Transverse colon (tissue), 4 donors: ENCODE measurements at regions not wholly inside any gene's neighbourhood (a gene's known extent, or its start where the extent isn't known, plus 50 kb on each side); places are given as distances from the start of the nearest gene placed in this dataset.

Experiments used
- DNase-seq: peaks from one replicate; pipeline ENCODE4 v3.0.0-alpha.2; 2019
- H3K27ac ChIP-seq, 4 donors: fragments of 200-600 bp; sonication (generic); 2 replicates each; pipeline ENCODE4 v1.5.1; 2016 to 2018; ENCODE audit warnings: inconsistent platforms in 4 of 4
- H3K27me3 ChIP-seq: fragments of 200-600 bp; sonication (generic); 2 replicates; pipeline ENCODE4 v1.5.1; 2017; ENCODE audit warnings: inconsistent platforms
- H3K36me3 ChIP-seq, 4 donors: fragments of 200-600 bp; sonication (generic); 2 replicates each; pipeline ENCODE4 v1.5.1; 2017 to 2019; ENCODE audit warnings: inconsistent platforms in 4 of 4
- H3K4me1 ChIP-seq, 4 donors: fragments of 200-600 bp; sonication (generic); 2 replicates each; pipeline ENCODE4 v1.5.1; 2017 to 2020; ENCODE audit warnings: inconsistent platforms in 4 of 4
- H3K4me3 ChIP-seq, 4 donors: fragments of 200-600 bp; sonication (generic); 1 replicate in 1 of 4; 2 replicates in 3 of 4; pipeline versions ENCODE4 v1.5.1 to v1.6.1; 2017 to 2019; ENCODE audit warnings: inconsistent platforms in 4 of 4
- H3K9me3 ChIP-seq, 2 donors: fragments of 200-600 bp; sonication (generic); 2 replicates each; pipeline ENCODE4 v1.5.1; 2017 to 2019; ENCODE audit warnings: inconsistent platforms in 2 of 2
- EP300 ChIP-seq: sonication (generic); formaldehyde crosslinking; IDR thresholded peaks from one replicate; pipeline ENCODE4 v1.6.1; 2017; ENCODE audit warnings: antibody characterized with exemption, low read depth
- POLR2A ChIP-seq: fragments of 450-650 bp; IDR thresholded peaks from one replicate; pipeline ENCODE4 v1.6.1; 2016; ENCODE audit warnings: antibody characterized with exemption, mild to moderate bottlenecking, moderate library complexity
- POLR2AphosphoS5 ChIP-seq, 3 donors: sonication (generic); formaldehyde crosslinking; IDR thresholded peaks; one replicate each; pipeline ENCODE4 v1.6.1; 2016; ENCODE audit warnings: antibody characterized with exemption in 3 of 3
- WGBS, 2 donors: methylation state at CpG; one replicate each; pipeline ENCODE4 v1.1.5; 2018; ENCODE audit warnings: low coverage in 1 of 2; 5-methylcytosine and 5-hydroxymethylcytosine counted together
- in situ Hi-C, 4 donors: fragments of 200-750 bp; cut with MboI; loops; one replicate each; pipeline versions ENCODE4 v1.15.0 to v1.15.1; 2017; ENCODE audit warnings: low sequenced_read_pairs in 3 of 4, low pct_ligation_motif_present in 1 of 4, low pct_unique_long_range_greater_than_20kb in 1 of 4
- intact Hi-C: fragments of 100-400 bp; cut with DNase I; formaldehyde crosslinking; loops from one replicate; pipeline ENCODE4 v1.15.1; 2023; ENCODE audit warnings: low total_unique reads
- TF ChIP-seq, protein P1 (sequence below), 5 experiments: fragments of 200-600 bp in 3 of 5; fragments of 450-650 bp in 2 of 5; sonication (generic) in 3 of 5; IDR thresholded peaks; 1 replicate in 2 of 5; 2 replicates in 3 of 5; pipeline ENCODE4 v1.5.1; 2016 to 2017; ENCODE audit warnings: antibody characterized with exemption in 5 of 5, inconsistent platforms in 3 of 5, mild to moderate bottlenecking in 2 of 5, moderate library complexity in 1 of 5

DNA sequence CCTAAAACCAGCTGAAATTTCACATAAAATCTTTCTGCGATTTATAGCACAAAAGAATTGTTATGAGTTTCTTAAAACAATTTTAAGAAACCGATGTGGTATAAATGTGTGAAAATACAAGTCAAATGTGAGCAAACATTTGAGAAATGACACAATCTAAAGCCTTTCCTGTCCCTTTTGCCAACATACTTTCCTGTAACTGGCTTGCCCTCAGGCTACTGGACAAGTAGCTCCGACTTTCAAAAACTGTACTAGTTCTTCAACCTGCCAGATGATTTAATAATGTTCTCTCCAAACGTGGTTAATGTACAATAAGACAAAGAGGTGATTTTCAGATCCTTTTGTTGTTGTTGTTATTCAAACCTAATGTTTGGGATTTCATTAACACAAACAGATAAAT, 105.9 kb upstream of the ARHGEF26 start:
- no peak overlapping the region for H3K27ac ChIP-seq
- intact Hi-C loops (no loop called here), in situ Hi-C loops (no loop called here)
- TF ChIP-seq POLR2A (no peak), EP300 (no peak), POLR2AphosphoS5 (IDR thresholded peaks at IDR 0.05) (no peak)
- TF ChIP-seq, protein P1, sequence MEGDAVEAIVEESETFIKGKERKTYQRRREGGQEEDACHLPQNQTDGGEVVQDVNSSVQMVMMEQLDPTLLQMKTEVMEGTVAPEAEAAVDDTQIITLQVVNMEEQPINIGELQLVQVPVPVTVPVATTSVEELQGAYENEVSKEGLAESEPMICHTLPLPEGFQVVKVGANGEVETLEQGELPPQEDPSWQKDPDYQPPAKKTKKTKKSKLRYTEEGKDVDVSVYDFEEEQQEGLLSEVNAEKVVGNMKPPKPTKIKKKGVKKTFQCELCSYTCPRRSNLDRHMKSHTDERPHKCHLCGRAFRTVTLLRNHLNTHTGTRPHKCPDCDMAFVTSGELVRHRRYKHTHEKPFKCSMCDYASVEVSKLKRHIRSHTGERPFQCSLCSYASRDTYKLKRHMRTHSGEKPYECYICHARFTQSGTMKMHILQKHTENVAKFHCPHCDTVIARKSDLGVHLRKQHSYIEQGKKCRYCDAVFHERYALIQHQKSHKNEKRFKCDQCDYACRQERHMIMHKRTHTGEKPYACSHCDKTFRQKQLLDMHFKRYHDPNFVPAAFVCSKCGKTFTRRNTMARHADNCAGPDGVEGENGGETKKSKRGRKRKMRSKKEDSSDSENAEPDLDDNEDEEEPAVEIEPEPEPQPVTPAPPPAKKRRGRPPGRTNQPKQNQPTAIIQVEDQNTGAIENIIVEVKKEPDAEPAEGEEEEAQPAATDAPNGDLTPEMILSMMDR (IDR thresholded peaks at IDR 0.05), result no peak
- no peak overlapping the region for H3K4me3 ChIP-seq
- no peaks in the 10 kb centered on the region for H3K4me1 ChIP-seq
- H3K27me3 ChIP-seq, result no peaks in the 10 kb centered on the region
- DNase-seq, result no peak
- H3K9me3 ChIP-seq, result no peaks in the 10 kb centered on the region
- WGBS, 2 donors, result 61 to 64% methylated on average over 4 of the region's 4 CpGs
- H3K36me3 ChIP-seq, result no peaks in the 10 kb centered on the region

GRCh38 chr3:154018100-154018696, 103.0 kb upstream of the ARHGEF26 start:
- Histone ChIP-seq H3K4me1 (no peaks in the 10 kb centered on the region), H3K9me3 (no peaks in the 10 kb centered on the region), H3K27ac (no peak overlapping the region), H3K27me3 (no peaks in the 10 kb centered on the region), H3K4me3 (no peak overlapping the region), H3K36me3 (no peaks in the 10 kb centered on the region)
- intact Hi-C loops, result no loop called here
- TF ChIP-seq, protein P1 (IDR thresholded peaks at IDR 0.05), result peak; percentile 19 to 43 (median 35)
- TF ChIP-seq EP300, result no peak
- peak; percentile 19 for DNase-seq
- 55 to 68% methylated on average over 2 to 3 of the region's 3 CpGs for WGBS, 2 donors
- in situ Hi-C loops, result no loop called here

- H3K27me3 ChIP-seq, result no peaks in the 10 kb centered on the region
- H3K4me1 ChIP-seq, result no peaks in the 10 kb centered on the region
- peak overlapping the region in 1 of 4 donors; percentile 20 for H3K27ac ChIP-seq
- TF ChIP-seq EP300, result no peak
- no peak for TF ChIP-seq POLR2A
- TF ChIP-seq, protein P1 (IDR thresholded peaks at IDR 0.05), result no peak
- TF ChIP-seq POLR2AphosphoS5 (IDR thresholded peaks at IDR 0.05), result no peak
- WGBS, 2 donors, result 0 to 13% methylated on average over 1 of the region's 1 CpG
- H3K4me3 ChIP-seq, result no peak overlapping the region
- in situ Hi-C loops, result no loop called here
- intact Hi-C loops, result no loop called here
- no peaks in the 10 kb centered on the region for H3K9me3 ChIP-seq
- no peak for DNase-seq
- no peaks in the 10 kb centered on the region for H3K36me3 ChIP-seq
Observed at GRCh38 chr3:154022606-154023005, 98.6 kb upstream of the ARHGEF26 start.

DNA sequence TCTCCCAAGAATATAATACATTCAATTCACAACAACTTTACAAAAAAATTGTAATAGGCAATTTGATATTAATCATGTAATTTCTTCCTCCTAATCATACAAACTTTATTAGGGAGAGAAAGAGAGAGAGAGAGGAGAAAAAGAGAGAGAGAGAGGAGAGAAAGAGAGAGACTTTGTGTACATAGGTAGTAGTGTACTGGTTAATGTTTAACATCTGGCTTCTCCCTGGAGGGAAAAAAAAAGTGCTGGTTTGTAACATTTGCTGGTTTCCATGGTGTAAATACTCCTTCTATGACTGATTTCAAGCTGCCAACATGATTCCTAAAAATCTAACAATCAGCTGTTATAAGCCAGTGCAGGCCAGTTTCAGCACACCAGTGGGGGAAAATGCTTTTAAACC, 98.0 kb upstream of the ARHGEF26 start:
- intact Hi-C loops (no loop called here), in situ Hi-C loops (no loop called here)
- no peaks in the 10 kb centered on the region for H3K27me3 ChIP-seq
- no peak overlapping the region for H3K4me3 ChIP-seq
- H3K9me3 ChIP-seq, result no peaks in the 10 kb centered on the region
- no peaks in the 10 kb centered on the region for H3K4me1 ChIP-seq
- H3K36me3 ChIP-seq, result no peaks in the 10 kb centered on the region
- H3K27ac ChIP-seq, result peak overlapping the region in 2 of 4 donors; percentile 18 to 24
- DNase-seq, result no peak
- TF ChIP-seq POLR2AphosphoS5 (IDR thresholded peaks at IDR 0.05) (no peak), EP300 (no peak), POLR2A (no peak)
- TF ChIP-seq, protein P1 (IDR thresholded peaks at IDR 0.05), result no peak
